ENCODE measurements at regions not wholly inside any gene's neighbourhood (a gene's known extent, or its start where the extent isn't known, plus 50 kb on each side); places are given as distances from the start of the nearest gene placed in this dataset.

- Histone ChIP-seq H3K9me3 (no peaks in the 10 kb centered on the region), H3K27ac (no peak overlapping the region), H3K4me1 (no peaks in the 10 kb centered on the region), H3K4me3 (no peak overlapping the region), H3K4me2 (no peak overlapping the region)
- POLR2A ChIA-PET: no interaction called here
- WGBS (ENCODE audit: missing lambda C conversion rate): 15% methylated on average over 7 of the region's 7 CpGs
- ATAC-seq: no peak
- DNase-seq (ENCODE audit: low read depth in 1 of 2, low spot score in 1 of 2): no peak
- FAIRE-seq: no peak
- TF ChIP-seq FOSL2 (IDR thresholded peaks at IDR 0.05) (no peak), FOSL2 (CRISPR knock-in tag; IDR thresholded peaks at IDR 0.05) (no peak), JUNB (IDR thresholded peaks at IDR 0.05) (no peak), CBX8 (IDR thresholded peaks at IDR 0.05) (no peak), ZSCAN20 (CRISPR knock-in tag; IDR thresholded peaks at IDR 0.05) (no peak), JUN (IDR thresholded peaks at IDR 0.05) (no peak), TFCP2L1 (CRISPR knock-in tag; IDR thresholded peaks at IDR 0.05) (no peak), NPAS2 (CRISPR knock-in tag; IDR thresholded peaks at IDR 0.05; ENCODE audit: borderline replicate concordance) (no peak), CEBPB (IDR thresholded peaks at IDR 0.05) (no peak), RARB (CRISPR knock-in tag; IDR thresholded peaks at IDR 0.05) (no peak), MAX (IDR thresholded peaks at IDR 0.05) (no peak), GATA3 (IDR thresholded peaks at IDR 0.05; ENCODE audit: borderline replicate concordance) (no peak), FOSB (CRISPR knock-in tag; IDR thresholded peaks at IDR 0.05) (no peak), CHD4 (IDR thresholded peaks at IDR 0.05; ENCODE audit: borderline replicate concordance) (no peak), KDM5A (IDR thresholded peaks at IDR 0.05) (no peak), E2F6 (IDR thresholded peaks at IDR 0.05; ENCODE audit: borderline replicate concordance, low read depth) (no peak), HDAC2 (IDR thresholded peaks at IDR 0.05) (no peak), ZFP36 (IDR thresholded peaks at IDR 0.05; ENCODE audit: borderline replicate concordance, partially characterized antibody) (no peak), ZNF302 (CRISPR knock-in tag; IDR thresholded peaks at IDR 0.05) (no peak), USF2 (IDR thresholded peaks at IDR 0.05) (no peak)
- CTCF ChIA-PET: no interaction called here
Measured at GRCh38 chr13:97752961-97753668, 200.4 kb upstream of the IPO5 start.

- ATAC-seq (no peak), DNase-seq (ENCODE audit: low read depth in 1 of 2, low spot score in 1 of 2) (no peak), FAIRE-seq (no peak)
- no peaks in the 10 kb centered on the region for H3K9me3 ChIP-seq
- H3K27ac ChIP-seq: no peak overlapping the region
- no peak overlapping the region for H3K4me2 ChIP-seq
- POLR2A ChIA-PET: no interaction called here
- CTCF ChIA-PET: no interaction called here
- H3K4me3 ChIP-seq: no peak overlapping the region
- no peaks in the 10 kb centered on the region for H3K4me1 ChIP-seq
- 22% methylated on average over 5 of the region's 5 CpGs for WGBS (ENCODE audit: missing lambda C conversion rate)
- TF ChIP-seq BCL3 (IDR thresholded peaks at IDR 0.05): no peak
- TF ChIP-seq CTCF (IDR thresholded peaks at IDR 0.05): no peak
- TF ChIP-seq HOXA7 (CRISPR knock-in tag; IDR thresholded peaks at IDR 0.05): no peak
- no peak for TF ChIP-seq JUNB (IDR thresholded peaks at IDR 0.05)
- TF ChIP-seq JUN (IDR thresholded peaks at IDR 0.05): no peak
- TF ChIP-seq FOSB (CRISPR knock-in tag; IDR thresholded peaks at IDR 0.05): no peak
- no peak for TF ChIP-seq MAZ (IDR thresholded peaks at IDR 0.05; ENCODE audit: borderline replicate concordance, low read depth, low read length)
- no peak for TF ChIP-seq NPAS2 (CRISPR knock-in tag; IDR thresholded peaks at IDR 0.05; ENCODE audit: borderline replicate concordance)
- no peak for TF ChIP-seq HEYL (CRISPR knock-in tag; IDR thresholded peaks at IDR 0.05)
- no peak for TF ChIP-seq REST (IDR thresholded peaks at IDR 0.05)
- TF ChIP-seq EP300 (IDR thresholded peaks at IDR 0.05): no peak
- no peak for TF ChIP-seq CHD4 (IDR thresholded peaks at IDR 0.05; ENCODE audit: borderline replicate concordance)
- no peak for TF ChIP-seq USF2 (IDR thresholded peaks at IDR 0.05)
- TF ChIP-seq NFE2L2 (conservative IDR thresholded peaks at IDR 0.05; ENCODE audit: low read length): no peak
- no peak for TF ChIP-seq FOXS1 (CRISPR knock-in tag; IDR thresholded peaks at IDR 0.05)
Measured at GRCh38 chr13:97753942-97754670, 199.4 kb upstream of the IPO5 start.

All from A549 (cell line).